Neural cell (in vitro differentiated cells): ENCODE measurements at regions not wholly inside any gene's neighbourhood (a gene's known extent, or its start where the extent isn't known, plus 50 kb on each side); places are given as distances from the start of the nearest gene placed in this dataset.

Source experiments
- H2AFZ ChIP-seq: fragments of 200-600, 300-800 bp; sonication (generic), shearing (Covaris generic); 2 replicates; pipeline ENCODE4 v1.6.0; 2014; ENCODE audit warnings: low read depth, mild to moderate bottlenecking, antibody characterized with exemption, low read length, moderate library complexity
- H3F3A ChIP-seq: fragments of 200-600 bp; shearing (Covaris generic); 2 replicates; pipeline ENCODE4 v1.6.1; 2016; ENCODE audit warnings: mild to moderate bottlenecking, moderate library complexity, mixed read lengths, antibody characterized with exemption, low read length; ENCODE audit not compliant: insufficient read depth, poor library complexity, severe bottlenecking
- H3K27ac ChIP-seq: fragments of 200-600, 300-800 bp; sonication (generic), shearing (Covaris generic); 2 replicates; pipeline ENCODE4 v1.5.1; 2014; ENCODE audit warnings: mild to moderate bottlenecking, low read length, moderate library complexity
- H3K27me3 ChIP-seq: fragments of 300-800, 200-600 bp; sonication (generic), shearing (Covaris generic); 2 replicates; pipeline ENCODE4 v1.6.0; 2014; ENCODE audit warnings: mild to moderate bottlenecking, low read depth, low read length, moderate library complexity; ENCODE audit not compliant: insufficient read depth
- H3K36me3 ChIP-seq: fragments of 300-800, 200-600 bp; sonication (generic), shearing (Covaris generic); 2 replicates; pipeline ENCODE4 v1.5.1; 2014; ENCODE audit warnings: mild to moderate bottlenecking, antibody characterized with exemption, low read length, moderate library complexity; ENCODE audit not compliant: insufficient read depth
- H3K4me2 ChIP-seq: fragments of 300-800, 200-600 bp; sonication (generic), shearing (Covaris generic); 2 replicates; pipeline ENCODE4 v1.6.0; 2014; ENCODE audit warnings: mild to moderate bottlenecking, low read length
- H3K4me3 ChIP-seq: fragments of 300-800, 200-600 bp; sonication (generic), shearing (Covaris generic); 2 replicates; pipeline ENCODE4 v1.5.1; 2014; ENCODE audit warnings: mild to moderate bottlenecking, low read length, moderate library complexity
- H3K79me2 ChIP-seq: fragments of 200-600 bp; shearing (Covaris generic); replicated peaks from 2 replicates; pipeline ENCODE4 v1.6.0; 2014; ENCODE audit warnings: mild to moderate bottlenecking, low read length, moderate library complexity; ENCODE audit not compliant: insufficient read depth
- H3K9ac ChIP-seq: fragments of 300-800, 200-600 bp; sonication (generic), shearing (Covaris generic); 2 replicates; pipeline ENCODE4 v1.6.1; 2016; ENCODE audit warnings: mild to moderate bottlenecking, low read length, mixed read lengths
- H3K9me2 ChIP-seq: fragments of 200-600 bp; shearing (Covaris generic); 2 replicates; pipeline ENCODE4 v1.6.1; 2016; ENCODE audit warnings: mild to moderate bottlenecking, low read length, mixed read lengths; ENCODE audit not compliant: insufficient read depth
- H3K9me3 ChIP-seq: fragments of 200-600, 300-800 bp; sonication (generic), shearing (Covaris generic); 2 replicates; pipeline ENCODE4 v1.6.1; 2016; ENCODE audit warnings: mild to moderate bottlenecking, mixed run types, low read length, moderate library complexity, mixed read lengths
- H4K20me1 ChIP-seq: fragments of 200-600 bp; shearing (Covaris generic); 2 replicates; pipeline ENCODE4 v1.6.1; 2016; ENCODE audit warnings: mild to moderate bottlenecking, mixed run types; ENCODE audit not compliant: insufficient read depth
- CTCF ChIP-seq: fragments of 450-650 bp; IDR thresholded peaks from 2 replicates; pipeline ENCODE4 v1.5.1; 2014; ENCODE audit warnings: antibody characterized with exemption, mild to moderate bottlenecking, moderate library complexity; ENCODE audit not compliant: poor library complexity, severe bottlenecking
- EP300 ChIP-seq: fragments of 450-650 bp; conservative IDR thresholded peaks from 2 replicates; pipeline ENCODE4 v1.6.1; 2014; ENCODE audit warnings: antibody characterized with exemption, mild to moderate bottlenecking, moderate library complexity; ENCODE audit not compliant: poor library complexity, severe bottlenecking
- EZH2 ChIP-seq: fragments of 200-600, 300-800 bp; shearing (Covaris generic), sonication (generic); IDR thresholded peaks from 2 replicates; pipeline ENCODE4 v1.6.1; 2014; ENCODE audit warnings: antibody characterized with exemption, low read length, borderline replicate concordance, mild to moderate bottlenecking; ENCODE audit not compliant: insufficient read depth, poor library complexity, severe bottlenecking
- MXI1 ChIP-seq: fragments of 450-650 bp; conservative IDR thresholded peaks from 2 replicates; pipeline ENCODE4 v1.6.1; 2014; ENCODE audit warnings: antibody characterized with exemption, mild to moderate bottlenecking; ENCODE audit not compliant: poor library complexity, severe bottlenecking
- POLR2AphosphoS5 ChIP-seq: IDR thresholded peaks from 2 replicates; pipeline ENCODE4 v1.6.1; 2012
- RAD21 ChIP-seq: fragments of 450-650 bp; conservative IDR thresholded peaks from 2 replicates; pipeline ENCODE4 v1.6.1; 2014; ENCODE audit warnings: antibody characterized with exemption, mild to moderate bottlenecking, moderate library complexity
- REST ChIP-seq: IDR thresholded peaks from 2 replicates; pipeline ENCODE4 v1.6.1; 2012; ENCODE audit warnings: borderline replicate concordance
- SMC3 ChIP-seq: fragments of 450-650 bp; conservative IDR thresholded peaks from 2 replicates; pipeline ENCODE4 v1.6.1; 2014; ENCODE audit warnings: antibody characterized with exemption, mild to moderate bottlenecking, moderate library complexity; ENCODE audit not compliant: poor library complexity
- TAF1 ChIP-seq: IDR thresholded peaks from 2 replicates; pipeline ENCODE4 v1.6.1; 2012; ENCODE audit warnings: low read depth

- H4K20me1 ChIP-seq, result no peaks in the 10 kb centered on the region
- no peaks in the 10 kb centered on the region for H3K9me3 ChIP-seq
- H3K9me2 ChIP-seq, result no peaks in the 10 kb centered on the region
- no peak overlapping the region for H3K4me2 ChIP-seq
- H3K79me2 ChIP-seq, result no peaks in the 10 kb centered on the region
- H3K27ac ChIP-seq, result no peak overlapping the region
- H3K4me3 ChIP-seq, result no peak overlapping the region
- H3K27me3 ChIP-seq, result no peaks in the 10 kb centered on the region
- H2AFZ ChIP-seq, result no peak overlapping the region
- H3K36me3 ChIP-seq, result no peaks in the 10 kb centered on the region
- TF ChIP-seq TAF1, result no peak
- TF ChIP-seq EP300, result no peak
- TF ChIP-seq MXI1, result no peak
- TF ChIP-seq RAD21, result no peak
- TF ChIP-seq SMC3, result no peak
- no peak for TF ChIP-seq CTCF
- no peak for TF ChIP-seq REST
- TF ChIP-seq EZH2, result no peak
- no peak for TF ChIP-seq POLR2AphosphoS5
- no peak overlapping the region for H3K9ac ChIP-seq
- no peaks in the 10 kb centered on the region for H3F3A ChIP-seq
These were observed 64.9 kb upstream of the KBTBD8 start for GRCh38 chr3:66933233-66933632.

GRCh38 chr3:66934041-66934440 lies 64.1 kb upstream of the KBTBD8 start:
- H2AFZ ChIP-seq, result no peak overlapping the region
- H3K9me3 ChIP-seq, result no peaks in the 10 kb centered on the region
- H3K4me2 ChIP-seq, result no peak overlapping the region
- no peak overlapping the region for H3K9ac ChIP-seq
- no peaks in the 10 kb centered on the region for H3K36me3 ChIP-seq
- no peak overlapping the region for H3K4me3 ChIP-seq
- TF ChIP-seq POLR2AphosphoS5 (no peak), TAF1 (no peak), REST (no peak), MXI1 (no peak), EZH2 (no peak), SMC3 (no peak), EP300 (no peak), CTCF (no peak), RAD21 (no peak)
- no peaks in the 10 kb centered on the region for H3F3A ChIP-seq
- no peaks in the 10 kb centered on the region for H4K20me1 ChIP-seq
- H3K9me2 ChIP-seq, result no peaks in the 10 kb centered on the region
- H3K27ac ChIP-seq, result no peak overlapping the region
- no peaks in the 10 kb centered on the region for H3K27me3 ChIP-seq
- no peaks in the 10 kb centered on the region for H3K79me2 ChIP-seq
